ENCODE measurements at regions not wholly inside any gene's neighbourhood (a gene's known extent, or its start where the extent isn't known, plus 50 kb on each side); places are given as distances from the start of the nearest gene placed in this dataset.

DNA sequence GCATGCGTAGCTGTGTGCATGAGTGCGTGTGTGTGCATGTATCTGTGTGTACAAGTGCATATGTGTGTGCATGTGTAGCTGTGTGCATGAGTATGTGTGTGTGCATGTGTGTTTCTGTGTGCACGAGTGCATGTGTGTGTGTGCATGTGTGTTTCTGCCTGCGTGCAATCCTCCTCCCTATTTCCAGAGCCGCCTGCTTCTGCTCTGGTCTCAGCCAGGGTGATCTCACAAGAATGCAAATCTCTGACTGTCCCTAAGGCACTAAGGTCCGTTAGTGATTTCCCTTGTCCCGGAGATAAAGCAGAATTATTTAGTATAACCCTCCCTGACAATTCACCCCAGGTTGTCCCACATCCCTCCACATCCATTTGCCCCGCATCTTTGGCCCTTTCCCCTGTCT is 530.3 kb downstream of the TCERG1L start:
- DNase-seq (ENCODE audit: low read depth in 4 of 4, low spot score in 1 of 4), result no peak

DNA sequence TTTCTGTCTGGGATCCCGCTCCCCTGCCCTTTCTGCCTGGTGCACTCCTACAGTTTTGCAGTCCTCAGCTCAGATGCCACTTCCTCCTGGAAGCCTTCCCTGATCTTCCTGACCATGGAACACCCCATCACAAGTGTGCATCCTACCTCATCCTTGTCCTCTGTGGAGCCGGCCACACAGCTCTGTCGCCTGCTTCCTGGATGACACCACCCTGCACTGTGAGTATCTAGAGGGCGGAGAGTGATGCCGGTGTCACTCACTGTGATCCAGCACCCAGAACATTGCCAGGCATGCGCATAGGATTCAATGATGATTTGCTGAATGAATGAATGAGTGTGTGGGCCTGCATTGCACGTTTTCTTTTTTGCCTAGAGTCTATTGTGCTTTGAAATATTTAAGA is 529.9 kb downstream of the TCERG1L start:
- no peak for DNase-seq (ENCODE audit: low read depth in 4 of 4, low spot score in 1 of 4)

- DNase-seq (ENCODE audit: low read depth in 4 of 4, low spot score in 1 of 4), result no peak
Measured at GRCh38 chr10:130782467-130782866, 529.1 kb downstream of the TCERG1L start.

- no peak for DNase-seq (ENCODE audit: low read depth in 4 of 4, low spot score in 1 of 4)
Measured at GRCh38 chr10:130784326-130784725, 527.2 kb downstream of the TCERG1L start.

- DNase-seq (ENCODE audit: low read depth in 4 of 4, low spot score in 1 of 4), result no peak
Measured at GRCh38 chr10:130786365-130786966, 525.1 kb downstream of the TCERG1L start.

GRCh38 chr10:130787243-130787642 is 524.3 kb downstream of the TCERG1L start:
- no peak for DNase-seq (ENCODE audit: low read depth in 4 of 4, low spot score in 1 of 4)

DNA sequence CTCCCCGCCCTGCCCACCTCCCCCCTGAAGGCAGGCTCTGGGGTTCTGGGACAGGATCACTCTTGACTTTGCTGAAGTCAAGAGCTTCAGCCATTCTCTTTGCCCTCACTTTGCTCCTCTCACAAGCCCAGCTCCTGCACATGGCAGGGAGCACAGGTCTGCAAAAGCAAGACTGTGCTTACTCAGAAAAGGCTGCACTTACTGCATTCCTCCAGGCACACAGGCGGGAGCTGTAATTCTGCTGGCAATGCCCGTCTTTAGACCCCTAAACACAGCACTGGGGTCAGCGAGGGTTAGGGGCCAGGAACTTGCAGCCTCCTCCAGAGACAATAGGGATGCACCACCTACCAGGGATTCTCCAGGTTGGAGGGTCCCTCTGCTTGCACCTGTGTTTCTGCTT is 523.7 kb downstream of the TCERG1L start:
- no peak for DNase-seq (ENCODE audit: low read depth in 4 of 4, low spot score in 1 of 4)

- no peak for DNase-seq (ENCODE audit: low read depth in 4 of 4, low spot score in 1 of 4)
Measured at GRCh38 chr10:130790339-130790738, 521.2 kb downstream of the TCERG1L start.

DNA sequence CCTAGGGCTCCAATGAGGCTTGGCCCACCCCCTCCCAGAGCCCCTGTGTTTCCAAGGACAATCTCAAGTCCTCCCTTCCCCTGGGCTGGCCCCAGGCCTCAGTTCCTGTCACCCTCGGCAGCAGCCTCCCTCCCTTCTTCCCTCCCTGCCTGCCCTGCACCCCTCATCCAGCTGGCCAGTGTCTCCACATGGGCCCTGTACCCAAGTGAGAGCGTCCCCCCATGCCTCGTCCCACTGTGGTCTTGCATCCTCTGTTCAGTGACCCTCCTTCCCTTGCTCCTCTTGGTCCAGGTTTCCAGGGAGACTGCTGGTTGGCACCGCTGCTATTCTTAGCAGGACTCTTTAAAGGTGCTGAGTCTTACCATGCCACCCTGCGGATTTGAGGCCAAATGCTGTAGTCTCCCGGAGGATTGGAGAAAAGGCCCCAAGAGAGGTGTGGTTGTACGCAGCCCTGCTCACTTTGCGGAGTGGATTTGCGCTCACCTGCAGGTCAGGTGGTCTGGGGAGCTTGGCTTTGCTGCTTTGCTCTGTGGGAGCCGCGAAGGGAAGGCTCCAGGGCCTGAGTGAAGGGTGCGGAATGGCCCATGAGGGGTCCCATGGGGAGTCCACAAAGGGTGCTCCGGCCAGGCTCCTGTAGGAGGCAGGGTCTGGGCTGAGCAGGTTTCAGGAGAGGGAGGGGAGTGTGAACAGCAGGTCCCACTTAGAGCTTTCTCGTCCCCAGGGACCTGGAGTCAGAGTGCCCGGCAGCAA is 519.2 kb downstream of the TCERG1L start:
- no peak for DNase-seq (ENCODE audit: low read depth in 4 of 4, low spot score in 1 of 4)

DNA sequence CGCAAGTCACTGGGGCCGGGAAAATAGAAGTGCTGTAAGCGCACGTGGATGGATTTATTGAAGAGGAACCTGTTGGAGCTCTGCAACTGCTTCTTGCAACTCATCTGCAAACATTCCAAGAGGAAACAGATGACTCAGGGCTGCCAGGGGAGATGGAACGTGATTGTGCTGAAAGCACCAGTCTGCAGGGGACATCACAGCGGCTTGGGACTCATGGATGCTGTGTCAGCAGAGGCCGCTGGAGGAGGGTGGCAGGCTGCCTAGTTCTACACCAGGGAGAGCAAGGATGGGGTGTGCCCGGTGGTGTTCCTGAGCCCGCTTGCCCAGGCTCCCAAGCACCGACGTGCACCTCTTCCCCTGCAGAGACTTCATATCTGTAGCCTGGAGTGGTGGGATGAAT is 515.7 kb downstream of the TCERG1L start:
- DNase-seq (ENCODE audit: low read depth in 4 of 4, low spot score in 1 of 4), result no peak

GRCh38 chr10:130799532-130799931 is 512.0 kb downstream of the TCERG1L start:
- DNase-seq (ENCODE audit: low read depth in 4 of 4, low spot score in 1 of 4), result no peak

DNA sequence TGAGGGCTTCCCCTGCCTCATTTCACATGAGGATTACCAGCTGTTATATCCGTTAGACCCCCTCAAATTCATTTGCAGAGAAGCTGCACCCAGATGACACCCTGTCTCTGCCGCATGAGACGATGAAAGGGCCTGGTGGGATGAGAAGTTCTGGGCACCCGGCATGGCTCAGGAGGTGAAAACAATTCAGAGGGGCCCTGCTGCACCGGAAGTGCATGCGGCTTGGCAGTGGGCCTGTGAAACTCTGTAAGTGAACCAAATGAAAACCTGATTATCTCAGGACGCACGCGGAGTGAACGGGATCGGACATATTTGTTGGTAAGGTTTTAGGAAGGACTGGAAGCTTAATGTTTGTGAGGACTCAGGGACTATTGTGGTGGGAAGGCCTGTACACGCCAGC is 511.2 kb downstream of the TCERG1L start:
- DNase-seq (ENCODE audit: low read depth in 4 of 4, low spot score in 1 of 4), result no peak

- no peak for DNase-seq (ENCODE audit: low read depth in 4 of 4, low spot score in 1 of 4)
Measured at GRCh38 chr10:130801276-130801675, 510.2 kb downstream of the TCERG1L start.

DNA sequence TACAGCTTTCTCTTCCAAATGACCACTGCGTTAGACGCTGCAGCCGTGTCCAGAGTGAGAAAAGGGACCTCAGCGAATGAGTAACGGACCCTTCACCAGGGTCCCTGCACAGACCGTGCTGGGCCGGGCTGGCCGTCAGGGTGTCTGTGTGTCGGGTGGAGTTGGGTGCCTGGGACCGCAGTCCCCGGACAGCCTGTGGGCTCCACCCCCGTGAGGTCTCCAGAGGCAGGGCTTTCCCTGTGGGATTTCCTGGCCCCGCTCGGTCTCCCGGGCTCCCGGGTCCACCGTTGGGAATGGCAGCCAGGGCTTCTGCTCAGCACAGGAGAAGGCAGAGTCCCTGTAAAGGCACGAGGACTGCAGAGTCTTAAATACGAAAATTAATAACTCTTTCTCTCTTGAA is 509.7 kb downstream of the TCERG1L start:
- DNase-seq (ENCODE audit: low read depth in 4 of 4, low spot score in 1 of 4), result no peak

DNA sequence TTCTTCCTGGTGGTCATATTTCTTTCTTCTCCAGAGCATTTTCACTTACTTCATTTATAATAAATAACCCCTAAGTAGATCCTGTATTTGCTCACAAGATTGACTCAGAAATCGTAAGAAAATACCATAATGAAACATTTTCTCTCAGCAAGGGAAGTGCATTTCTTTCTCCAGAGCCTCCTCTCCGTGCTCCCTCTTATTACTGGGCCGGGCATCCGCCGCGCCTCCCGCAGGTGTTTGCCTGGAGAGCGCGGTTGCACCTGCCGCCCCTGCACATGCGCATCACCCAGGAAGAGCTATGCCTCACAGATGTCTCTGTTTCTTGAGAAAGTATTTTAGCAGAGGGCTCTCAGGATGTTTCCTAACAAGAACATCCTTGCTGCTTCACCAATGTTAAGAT is 509.2 kb downstream of the TCERG1L start:
- no peak for DNase-seq (ENCODE audit: low read depth in 4 of 4, low spot score in 1 of 4)

DNA sequence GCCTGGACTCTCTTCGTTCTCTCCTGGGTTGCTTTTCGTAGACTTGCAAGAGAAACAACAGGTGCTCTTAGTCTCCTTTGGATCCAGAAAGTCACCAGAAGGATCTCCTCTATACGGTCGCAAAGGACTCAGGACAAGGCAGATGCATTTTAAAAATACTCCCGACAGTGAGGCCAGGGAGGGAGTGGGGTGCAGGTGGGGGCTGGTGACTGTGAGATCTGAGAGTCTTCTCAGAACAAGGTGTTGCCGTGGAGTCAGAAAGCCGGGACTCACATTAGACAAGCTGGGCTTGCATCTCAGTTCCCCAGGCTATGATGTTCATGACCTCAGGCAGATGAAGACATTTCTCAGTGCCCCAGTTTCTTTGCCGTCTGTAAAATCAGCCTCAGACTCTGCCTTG is 507.2 kb downstream of the TCERG1L start:
- no peak for DNase-seq (ENCODE audit: low read depth in 4 of 4, low spot score in 1 of 4)

- DNase-seq (ENCODE audit: low read depth in 4 of 4, low spot score in 1 of 4), result no peak
Measured at GRCh38 chr10:130804778-130805634, 506.5 kb downstream of the TCERG1L start.

DNA sequence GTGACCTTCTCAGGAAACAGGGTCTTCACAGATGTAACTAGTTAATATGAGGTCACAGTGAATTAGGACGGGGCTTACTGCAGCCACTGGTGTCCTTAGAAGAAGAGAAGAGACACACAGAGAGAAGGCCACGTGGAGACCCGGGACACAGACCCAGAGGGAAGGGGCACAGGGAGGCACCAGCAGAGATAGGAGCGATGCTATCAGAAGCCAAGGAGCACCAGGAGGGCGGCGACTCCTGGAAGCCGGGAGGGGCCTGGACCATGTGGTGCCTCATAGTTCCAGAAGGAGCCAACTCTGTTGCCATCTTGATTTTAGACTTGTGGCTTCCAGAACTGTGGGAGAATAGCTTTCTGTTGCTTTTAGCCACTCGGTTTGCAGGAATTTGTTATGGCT is 505.9 kb downstream of the TCERG1L start:
- no peak for DNase-seq (ENCODE audit: low read depth in 4 of 4, low spot score in 1 of 4)

DNA sequence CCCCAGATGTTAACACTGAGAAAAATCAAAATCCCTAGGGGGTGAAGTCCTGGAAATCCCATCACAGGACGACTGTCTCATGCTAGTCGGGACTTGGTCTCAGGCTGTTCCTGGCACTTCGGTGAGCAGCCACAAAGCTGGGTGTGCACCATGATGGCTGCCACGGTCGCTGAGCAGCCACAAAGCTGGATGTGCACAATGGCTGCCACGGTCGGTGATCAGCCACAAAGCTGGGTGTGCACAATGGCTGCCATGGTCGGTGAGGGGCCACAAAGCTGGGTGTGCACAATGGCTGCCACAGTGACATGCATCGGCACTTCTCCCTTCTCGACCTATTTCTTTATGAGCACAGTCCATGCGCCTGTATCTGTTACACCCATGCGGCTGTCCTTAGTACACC is 505.1 kb downstream of the TCERG1L start:
- no peak for DNase-seq (ENCODE audit: low read depth in 4 of 4, low spot score in 1 of 4)

- DNase-seq (ENCODE audit: low read depth in 4 of 4, low spot score in 1 of 4), result no peak
Measured at GRCh38 chr10:130807096-130807495, 504.4 kb downstream of the TCERG1L start.

DNA sequence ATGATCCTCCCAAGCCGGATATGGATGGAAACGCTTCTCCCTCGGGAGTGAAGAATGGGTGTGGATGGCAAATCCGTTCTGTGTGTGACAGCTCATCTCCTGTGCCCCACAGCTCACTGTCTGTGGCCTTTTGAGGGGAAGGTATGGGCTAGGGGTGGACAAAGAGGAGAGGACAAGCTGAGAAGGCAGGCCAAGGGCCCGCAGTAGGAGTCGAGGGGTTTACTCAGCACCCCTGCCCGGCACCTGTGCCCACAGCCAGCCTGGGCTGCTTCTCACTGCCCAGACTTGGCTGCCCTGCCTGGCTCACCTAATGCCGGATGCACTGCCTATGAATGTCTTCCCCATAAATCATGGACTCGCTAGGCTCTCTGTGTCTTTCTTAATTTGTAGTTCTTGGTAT is 503.8 kb downstream of the TCERG1L start:
- DNase-seq (ENCODE audit: low read depth in 4 of 4, low spot score in 1 of 4), result no peak

DNA sequence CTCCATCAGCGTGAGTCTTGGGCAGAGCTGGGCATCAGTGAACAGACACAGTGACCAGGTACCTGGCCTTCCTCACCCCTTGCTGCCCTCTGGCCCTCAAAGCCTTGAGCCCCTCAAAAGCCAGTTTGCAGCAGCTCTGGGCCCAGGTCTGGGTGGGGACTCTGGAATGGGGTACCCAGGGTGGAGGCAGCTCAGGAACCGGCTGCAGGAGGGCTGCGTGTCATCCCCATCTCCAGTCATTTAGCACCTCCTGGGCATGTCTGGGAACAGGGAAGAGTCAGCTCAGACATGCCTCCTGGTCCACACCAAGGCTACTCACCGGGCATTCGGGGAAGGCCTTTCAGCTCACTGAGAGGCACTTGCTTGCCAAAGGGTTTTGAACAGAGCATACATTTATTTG is 503.3 kb downstream of the TCERG1L start:
- DNase-seq (ENCODE audit: low read depth in 4 of 4, low spot score in 1 of 4), result no peak

Data from stimulated activated CD4-positive, alpha-beta T cell treated with anti-CD3 and anti-CD28 coated beads, Interleukin-1b, Interleukin-23, amount 100 ng/mL, for 24 hours (primary cell).